AG10803 (cell line): ENCODE measurements at regions not wholly inside any gene's neighbourhood (a gene's known extent, or its start where the extent isn't known, plus 50 kb on each side); places are given as distances from the start of the nearest gene placed in this dataset.

Source experiments
- DNase-seq: peaks from one replicate; pipeline ENCODE4 v3.0.0; 2010; ENCODE audit warnings: low read depth
- H3K4me3 ChIP-seq: 2 replicates; pipeline ENCODE4 v1.5.1; 2011; ENCODE audit warnings: mild to moderate bottlenecking, low read length, control low read depth
- CTCF ChIP-seq: conservative IDR thresholded peaks from 2 replicates; pipeline ENCODE4 v1.5.1; 2011; ENCODE audit warnings: mild to moderate bottlenecking, low read length, control low read depth, inconsistent platforms

- no peak for TF ChIP-seq CTCF
- DNase-seq: no peak
- H3K4me3 ChIP-seq: no peak overlapping the region
Measured at GRCh38 chr6:14533446-14533845, 415.9 kb downstream of the CD83 start.

GRCh38 chr6:14537030-14537429, 419.5 kb downstream of the CD83 start:
- no peak overlapping the region for H3K4me3 ChIP-seq
- no peak for DNase-seq
- TF ChIP-seq CTCF: no peak

- no peak overlapping the region for H3K4me3 ChIP-seq
- no peak for TF ChIP-seq CTCF
- no peak for DNase-seq
Measured at GRCh38 chr6:14540276-14540675, 422.7 kb downstream of the CD83 start.

- no peak for TF ChIP-seq CTCF
- DNase-seq: no peak
Measured at GRCh38 chr6:14540810-14541540, 423.4 kb downstream of the CD83 start.

GRCh38 chr6:14542670-14543366, 425.2 kb downstream of the CD83 start:
- no peak overlapping the region for H3K4me3 ChIP-seq
- TF ChIP-seq CTCF: no peak
- peak; percentile 54 for DNase-seq

More at GRCh38 chr6:14540810-14541540, 423.4 kb downstream of the CD83 start:
- no peak overlapping the region for H3K4me3 ChIP-seq

- H3K4me3 ChIP-seq: no peak overlapping the region
- no peak for DNase-seq
- TF ChIP-seq CTCF: no peak
Measured at GRCh38 chr6:14543971-14544585, 426.5 kb downstream of the CD83 start.
